PFSK-1 (cell line): ENCODE measurements at regions not wholly inside any gene's neighbourhood (a gene's known extent, or its start where the extent isn't known, plus 50 kb on each side); places are given as distances from the start of the nearest gene placed in this dataset.

Source experiments
- FOXP2 ChIP-seq: optimal IDR thresholded peaks from 2 replicates; pipeline ENCODE3; 2011; ENCODE audit warnings: borderline replicate concordance, control low read depth, inconsistent platforms; ENCODE audit not compliant: insufficient read depth; ENCODE audit errors: extremely low read length, extremely low read depth
- POLR2AphosphoS5 ChIP-seq: IDR thresholded peaks from 2 replicates; pipeline ENCODE4 v1.6.1; 2012; ENCODE audit warnings: low read depth, mild to moderate bottlenecking, control low read depth, low read length, moderate library complexity
- SIN3A ChIP-seq: IDR thresholded peaks from 2 replicates; pipeline ENCODE4 v1.6.1; 2012; ENCODE audit warnings: mild to moderate bottlenecking, low read length, moderate library complexity, borderline replicate concordance; ENCODE audit not compliant: insufficient read depth
- TAF1 ChIP-seq: IDR thresholded peaks from 2 replicates; pipeline ENCODE4 v1.6.1; 2012; ENCODE audit warnings: low read length, control low read depth, borderline replicate concordance; ENCODE audit not compliant: insufficient read depth
- TF ChIP-seq, protein P1 (sequence below), 2 experiments: IDR thresholded peaks; 2 replicates each; pipeline versions ENCODE4 v1.6.1 to v1.8.0; 2011 to 2012; ENCODE audit warnings: low read depth in 2 of 2, low read length in 2 of 2, control low read depth in 1 of 2, inconsistent platforms in 1 of 2, mild to moderate bottlenecking in 1 of 2, moderate library complexity in 1 of 2; ENCODE audit not compliant: insufficient read depth in 1 of 2

DNA sequence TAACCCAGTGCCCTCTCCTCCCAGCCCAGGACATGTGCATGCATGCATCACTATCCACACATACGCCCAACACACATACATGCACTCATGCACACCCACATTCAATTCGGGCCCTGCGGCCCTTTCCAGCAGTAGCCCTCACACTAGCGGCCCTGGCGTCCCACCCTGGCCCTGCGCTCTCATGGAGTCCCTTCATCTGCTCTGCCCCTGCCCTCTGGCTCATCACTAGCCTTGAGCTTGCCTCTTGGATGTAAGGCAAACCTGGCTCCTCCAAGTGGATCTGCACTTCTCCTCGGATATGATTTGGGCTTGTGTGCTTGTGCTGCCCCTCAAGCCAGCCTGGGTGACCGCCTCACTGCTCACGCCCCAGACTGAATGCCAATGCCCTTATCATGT is 147.2 kb downstream of the SEC61B start:
- TF ChIP-seq FOXP2 (no peak), SIN3A (no peak), TAF1 (no peak), POLR2AphosphoS5 (no peak)
- TF ChIP-seq, protein P1, sequence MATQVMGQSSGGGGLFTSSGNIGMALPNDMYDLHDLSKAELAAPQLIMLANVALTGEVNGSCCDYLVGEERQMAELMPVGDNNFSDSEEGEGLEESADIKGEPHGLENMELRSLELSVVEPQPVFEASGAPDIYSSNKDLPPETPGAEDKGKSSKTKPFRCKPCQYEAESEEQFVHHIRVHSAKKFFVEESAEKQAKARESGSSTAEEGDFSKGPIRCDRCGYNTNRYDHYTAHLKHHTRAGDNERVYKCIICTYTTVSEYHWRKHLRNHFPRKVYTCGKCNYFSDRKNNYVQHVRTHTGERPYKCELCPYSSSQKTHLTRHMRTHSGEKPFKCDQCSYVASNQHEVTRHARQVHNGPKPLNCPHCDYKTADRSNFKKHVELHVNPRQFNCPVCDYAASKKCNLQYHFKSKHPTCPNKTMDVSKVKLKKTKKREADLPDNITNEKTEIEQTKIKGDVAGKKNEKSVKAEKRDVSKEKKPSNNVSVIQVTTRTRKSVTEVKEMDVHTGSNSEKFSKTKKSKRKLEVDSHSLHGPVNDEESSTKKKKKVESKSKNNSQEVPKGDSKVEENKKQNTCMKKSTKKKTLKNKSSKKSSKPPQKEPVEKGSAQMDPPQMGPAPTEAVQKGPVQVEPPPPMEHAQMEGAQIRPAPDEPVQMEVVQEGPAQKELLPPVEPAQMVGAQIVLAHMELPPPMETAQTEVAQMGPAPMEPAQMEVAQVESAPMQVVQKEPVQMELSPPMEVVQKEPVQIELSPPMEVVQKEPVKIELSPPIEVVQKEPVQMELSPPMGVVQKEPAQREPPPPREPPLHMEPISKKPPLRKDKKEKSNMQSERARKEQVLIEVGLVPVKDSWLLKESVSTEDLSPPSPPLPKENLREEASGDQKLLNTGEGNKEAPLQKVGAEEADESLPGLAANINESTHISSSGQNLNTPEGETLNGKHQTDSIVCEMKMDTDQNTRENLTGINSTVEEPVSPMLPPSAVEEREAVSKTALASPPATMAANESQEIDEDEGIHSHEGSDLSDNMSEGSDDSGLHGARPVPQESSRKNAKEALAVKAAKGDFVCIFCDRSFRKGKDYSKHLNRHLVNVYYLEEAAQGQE (IDR thresholded peaks at IDR 0.05; ENCODE audit: insufficient read depth in 1 of 2, low read depth in 2 of 2, low read length in 2 of 2), result no peak

DNA sequence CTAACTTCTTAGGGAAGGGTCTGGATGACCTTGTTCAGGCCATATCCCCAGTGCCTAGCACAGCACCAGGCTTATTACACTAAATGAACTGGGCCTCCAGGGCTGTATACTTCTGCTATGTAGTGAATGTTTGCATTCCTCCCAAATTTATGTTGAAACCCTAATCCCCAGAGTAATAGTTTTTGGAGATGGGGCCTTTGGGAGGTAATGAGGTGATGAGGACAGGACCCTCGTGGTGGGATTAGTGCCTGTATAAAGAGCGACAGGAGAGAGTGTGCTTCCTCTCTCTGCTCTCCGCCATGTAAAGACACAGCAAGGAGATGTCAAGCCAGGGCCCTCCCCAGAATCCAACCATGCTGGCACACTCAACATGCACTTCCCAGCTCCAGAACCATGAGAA is 148.3 kb downstream of the SEC61B start:
- no peak for TF ChIP-seq SIN3A
- TF ChIP-seq FOXP2, result no peak
- no peak for TF ChIP-seq POLR2AphosphoS5
- TF ChIP-seq TAF1, result no peak
- TF ChIP-seq, protein P1 (IDR thresholded peaks at IDR 0.05; ENCODE audit: insufficient read depth in 1 of 2, low read depth in 2 of 2, low read length in 2 of 2), result no peak

DNA sequence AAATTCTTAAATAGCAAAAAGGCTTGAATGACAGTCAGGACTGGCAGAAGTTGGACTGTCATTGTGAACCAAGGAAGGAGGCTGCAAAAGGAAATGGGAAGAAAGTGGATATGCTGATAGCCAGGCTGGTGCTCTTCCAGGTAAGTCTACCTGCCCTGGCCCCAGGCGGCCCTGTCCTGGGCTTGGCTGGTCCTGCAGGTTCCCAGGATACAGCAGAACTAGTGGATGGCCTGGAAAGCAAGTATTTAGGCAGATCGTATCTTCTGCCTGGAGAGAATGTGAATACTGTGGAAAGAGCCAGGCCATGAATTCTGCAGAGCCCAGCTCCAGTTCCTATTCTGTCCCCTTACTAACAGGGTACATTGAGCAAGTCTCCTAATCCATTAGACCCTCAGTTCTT is 149.3 kb downstream of the SEC61B start:
- TF ChIP-seq, protein P1 (IDR thresholded peaks at IDR 0.05; ENCODE audit: insufficient read depth in 1 of 2, low read depth in 2 of 2, low read length in 2 of 2), result no peak
- TF ChIP-seq TAF1 (no peak), FOXP2 (no peak), POLR2AphosphoS5 (no peak), SIN3A (no peak)

DNA sequence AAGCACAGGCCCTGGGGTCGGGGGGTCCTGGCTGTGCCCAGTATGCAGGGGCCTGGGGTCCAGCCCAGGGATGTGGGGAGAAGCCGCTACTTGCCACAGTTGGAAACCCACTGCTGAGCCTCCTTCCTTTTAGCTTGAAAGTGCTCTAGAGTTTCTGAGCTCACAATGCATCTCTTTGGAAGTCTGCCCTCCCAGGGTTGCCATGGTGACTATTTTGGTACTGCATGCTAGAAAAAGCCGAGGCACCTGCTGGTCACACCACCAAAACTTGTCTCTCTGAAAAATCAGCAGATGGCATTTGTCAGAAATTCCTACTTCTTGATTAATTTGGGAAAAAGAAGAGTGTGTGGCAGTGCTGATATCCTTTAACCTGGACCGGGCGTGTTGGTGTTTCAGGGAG is 151.8 kb downstream of the SEC61B start:
- no peak for TF ChIP-seq TAF1
- TF ChIP-seq SIN3A, result no peak
- TF ChIP-seq POLR2AphosphoS5, result no peak
- no peak for TF ChIP-seq FOXP2
- TF ChIP-seq, protein P1 (IDR thresholded peaks at IDR 0.05; ENCODE audit: insufficient read depth in 1 of 2, low read depth in 2 of 2, low read length in 2 of 2), result no peak

DNA sequence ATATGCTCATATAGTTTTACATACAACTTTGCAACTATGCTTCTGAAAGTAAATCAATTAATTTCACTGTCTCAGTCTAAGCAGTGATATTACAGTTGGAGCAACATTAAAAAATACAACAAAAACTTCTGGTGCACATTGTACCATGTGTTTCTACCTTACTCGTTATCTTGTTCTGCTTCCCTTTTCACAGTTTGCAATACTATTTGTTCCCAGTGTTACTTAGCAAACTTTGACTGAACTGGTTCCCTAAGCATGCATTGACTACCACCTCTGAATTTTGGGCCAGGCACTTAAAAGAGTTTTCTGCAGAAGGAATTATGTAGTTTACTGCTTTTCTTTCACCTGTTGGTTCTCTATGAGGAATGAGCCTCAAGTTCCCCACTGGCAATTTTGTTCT is 152.7 kb downstream of the SEC61B start:
- TF ChIP-seq SIN3A (no peak), FOXP2 (no peak), TAF1 (no peak), POLR2AphosphoS5 (no peak)
- TF ChIP-seq, protein P1 (IDR thresholded peaks at IDR 0.05; ENCODE audit: insufficient read depth in 1 of 2, low read depth in 2 of 2, low read length in 2 of 2), result no peak
